GM23248 (cell line): ENCODE measurements at regions not wholly inside any gene's neighbourhood (a gene's known extent, or its start where the extent isn't known, plus 50 kb on each side); places are given as distances from the start of the nearest gene placed in this dataset.

Source experiments
- DNase-seq: peaks from one replicate; pipeline ENCODE4 v3.0.0-alpha.2; 2015
- H2AFZ ChIP-seq: fragments of 200-600 bp; sonication (generic); 2 replicates; pipeline ENCODE4 v1.6.1; 2016; ENCODE audit warnings: antibody characterized with exemption
- H3F3A ChIP-seq: fragments of 200-600 bp; sonication (generic); 2 replicates; pipeline ENCODE4 v1.6.1; 2016; ENCODE audit warnings: mild to moderate bottlenecking, antibody characterized with exemption, mixed run types; ENCODE audit not compliant: insufficient read depth
- H3K27ac ChIP-seq: fragments of 200-600 bp; sonication (generic); 2 replicates; pipeline ENCODE4 v1.5.1; 2016; ENCODE audit warnings: mild to moderate bottlenecking
- H3K27me3 ChIP-seq: fragments of 200-600 bp; sonication (generic); replicated peaks from 2 replicates; pipeline ENCODE4 v1.6.1; 2016; ENCODE audit warnings: mild to moderate bottlenecking; ENCODE audit not compliant: insufficient read depth
- H3K36me3 ChIP-seq: fragments of 200-600 bp; sonication (generic); 2 replicates; pipeline ENCODE4 v1.6.1; 2016; ENCODE audit warnings: low read depth, mild to moderate bottlenecking
- H3K4me1 ChIP-seq: fragments of 200-600 bp; sonication (generic); 2 replicates; pipeline ENCODE4 v1.6.1; 2016; ENCODE audit warnings: mild to moderate bottlenecking; ENCODE audit not compliant: insufficient read depth
- H3K4me2 ChIP-seq: fragments of 200-600 bp; sonication (generic); one replicate; pipeline ENCODE4 v1.6.1; 2016; ENCODE audit warnings: mild to moderate bottlenecking; ENCODE audit not compliant: unreplicated experiment
- H3K4me3 ChIP-seq: fragments of 200-600 bp; sonication (generic); 2 replicates; pipeline ENCODE4 v1.5.1; 2016; ENCODE audit warnings: mild to moderate bottlenecking
- H3K79me2 ChIP-seq: fragments of 200-600 bp; sonication (generic); 2 replicates; pipeline ENCODE4 v1.6.1; 2016; ENCODE audit warnings: mild to moderate bottlenecking; ENCODE audit not compliant: insufficient read depth
- H3K9ac ChIP-seq: fragments of 200-600 bp; sonication (generic); 2 replicates; pipeline ENCODE4 v1.6.1; 2016; ENCODE audit warnings: mild to moderate bottlenecking
- H3K9me2 ChIP-seq: fragments of 200-600 bp; sonication (generic); 2 replicates; pipeline ENCODE4 v1.6.1; 2016; ENCODE audit warnings: mixed run types, mild to moderate bottlenecking, moderate library complexity; ENCODE audit not compliant: insufficient read depth
- H3K9me3 ChIP-seq: fragments of 200-600 bp; sonication (generic); one replicate; pipeline ENCODE4 v1.6.1; 2017; ENCODE audit warnings: low read depth
- H4K20me1 ChIP-seq: fragments of 200-600 bp; sonication (generic); 2 replicates; pipeline ENCODE4 v1.6.0; 2016; ENCODE audit not compliant: insufficient read depth
- EZH2 ChIP-seq: fragments of 200-600 bp; sonication (generic); IDR thresholded peaks from 2 replicates; pipeline ENCODE4 v1.6.1; 2018; ENCODE audit warnings: antibody characterized with exemption, mild to moderate bottlenecking; ENCODE audit not compliant: insufficient read depth, poor library complexity, severe bottlenecking
- EZH2phosphoT487 ChIP-seq: fragments of 200-600 bp; sonication (generic); IDR thresholded peaks from 2 replicates; pipeline ENCODE4 v1.6.1; 2018; ENCODE audit warnings: antibody characterized with exemption, moderate library complexity, mild to moderate bottlenecking, low read depth; ENCODE audit not compliant: insufficient read depth
- WGBS, 2 experiments: methylation state at CpG; one replicate each; pipeline ENCODE4 v1.1.6; 2015 to 2017; ENCODE audit warnings: low lambda C conversion rate in 2 of 2, low coverage in 1 of 2; ENCODE audit errors: missing lambda C conversion rate in 2 of 2; 5-methylcytosine and 5-hydroxymethylcytosine counted together
- in situ Hi-C: fragments of 300-500 bp; cut with MboI; formaldehyde crosslinking; loops from 2 replicates; pipeline ENCODE4 v1.15.0; 2020

DNA sequence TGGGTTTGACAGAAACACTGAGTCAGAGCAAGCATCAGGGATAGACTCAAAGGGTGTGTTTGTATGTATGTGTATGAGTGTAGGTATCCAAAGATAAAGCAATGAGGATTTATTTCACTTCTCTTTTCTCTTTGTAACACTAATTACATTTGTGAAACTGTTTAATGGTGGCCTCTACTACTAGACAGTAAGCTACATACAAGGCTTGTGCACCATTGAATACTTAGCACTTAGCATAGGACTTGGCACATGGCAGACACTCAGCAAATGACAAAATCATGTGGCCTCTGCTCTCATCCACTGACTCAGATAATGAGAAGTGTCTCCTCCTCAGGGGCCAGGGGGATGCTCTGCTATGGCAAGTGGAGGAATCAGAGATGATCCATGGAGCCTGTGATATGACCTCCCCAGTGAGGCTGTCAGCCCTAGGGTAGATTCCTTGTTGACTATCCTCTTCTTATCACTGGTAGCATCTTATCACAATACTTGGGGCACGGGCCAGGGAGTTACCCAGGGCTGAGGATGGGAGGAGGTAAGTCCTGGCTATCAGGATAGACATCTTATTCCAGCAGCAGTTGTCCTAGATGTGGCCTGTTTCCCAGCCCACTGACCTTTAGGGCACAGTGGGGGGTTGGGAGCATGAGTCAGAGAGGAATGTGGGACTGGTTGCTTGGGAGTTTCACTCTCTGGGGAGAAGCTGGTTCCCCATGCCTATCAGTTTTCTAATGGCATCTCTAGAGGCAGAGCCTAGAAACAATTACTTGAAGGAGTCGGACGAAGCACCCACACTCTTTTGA, 71.2 kb upstream of the HOXC13 start:
- Histone ChIP-seq H3F3A (no peaks in the 10 kb centered on the region), H2AFZ (no peak overlapping the region), H3K79me2 (no peaks in the 10 kb centered on the region), H3K36me3 (no peaks in the 10 kb centered on the region), H3K4me2 (no peak overlapping the region), H3K9me3 (no peaks in the 10 kb centered on the region), H3K9ac (no peak overlapping the region), H3K9me2 (no peaks in the 10 kb centered on the region), H3K4me3 (no peak overlapping the region), H3K4me1 (peaks cover 8% of the 10 kb centered on the region), H3K27ac (no peak overlapping the region), H4K20me1 (no peaks in the 10 kb centered on the region), H3K27me3 (peaks cover 51% of the 10 kb centered on the region)
- TF ChIP-seq EZH2 (no peak), EZH2phosphoT487 (no peak)
- in situ Hi-C loops: no loop called here
- peak; percentile 26 for DNase-seq
- WGBS, 2 experiments: 57 to 60% methylated on average over 3 of the region's 3 CpGs

DNA sequence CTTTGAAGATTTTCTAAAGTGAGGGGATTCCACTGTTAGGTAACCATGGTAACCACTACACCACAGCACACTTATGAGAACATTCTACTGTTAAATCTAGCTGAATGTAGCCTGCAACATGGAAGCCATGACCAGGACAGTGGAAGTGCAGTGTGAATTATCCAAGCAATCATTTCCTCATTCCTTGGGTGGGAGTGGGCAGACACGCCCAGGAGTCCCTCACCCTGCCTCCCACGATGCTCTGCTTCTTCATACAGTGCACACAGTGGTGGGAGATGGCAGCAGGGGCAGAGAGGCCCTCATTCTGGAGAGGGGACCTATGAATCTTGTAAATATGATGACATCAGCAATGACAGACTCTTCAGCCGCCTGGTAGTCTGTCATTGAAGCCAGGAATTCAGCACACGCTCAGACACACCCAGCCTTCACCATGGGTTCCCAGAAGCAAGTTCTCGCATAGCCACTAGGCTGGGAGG, 70.1 kb upstream of the HOXC13 start:
- H3K27me3 ChIP-seq: peaks cover 61% of the 10 kb centered on the region
- peaks cover 8% of the 10 kb centered on the region for H3K4me1 ChIP-seq
- no peaks in the 10 kb centered on the region for H3K36me3 ChIP-seq
- H3K4me3 ChIP-seq: no peak overlapping the region
- no peaks in the 10 kb centered on the region for H3F3A ChIP-seq
- no peaks in the 10 kb centered on the region for H3K79me2 ChIP-seq
- in situ Hi-C loops: no loop called here
- WGBS, 2 experiments: 39 to 44% methylated on average over 5 of the region's 5 CpGs
- H3K9me3 ChIP-seq: no peaks in the 10 kb centered on the region
- H2AFZ ChIP-seq: no peak overlapping the region
- H4K20me1 ChIP-seq: no peaks in the 10 kb centered on the region
- no peaks in the 10 kb centered on the region for H3K9me2 ChIP-seq
- DNase-seq: no peak
- H3K4me2 ChIP-seq: no peak overlapping the region
- TF ChIP-seq EZH2 (no peak), EZH2phosphoT487 (no peak)
- no peak overlapping the region for H3K27ac ChIP-seq
- H3K9ac ChIP-seq: no peak overlapping the region

DNA sequence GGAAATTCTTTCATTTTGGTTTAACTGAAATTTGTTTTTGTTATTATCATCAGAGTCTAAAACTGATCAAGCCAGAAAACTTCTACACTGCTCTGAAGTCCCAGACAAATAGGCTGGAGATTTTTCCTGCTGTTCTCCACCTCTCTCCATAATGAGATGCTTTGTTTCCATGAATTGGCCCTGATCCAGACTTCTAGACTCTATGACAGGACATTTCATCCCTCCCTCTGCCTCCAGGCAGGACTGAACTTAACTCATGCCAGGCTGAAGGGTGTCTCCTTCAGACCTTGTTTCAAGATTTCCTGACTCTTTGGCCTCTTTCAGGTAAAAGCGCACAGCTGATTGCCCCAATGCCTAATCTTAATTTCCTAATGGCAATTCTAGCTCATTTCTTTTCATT, 69.1 kb upstream of the HOXC13 start:
- TF ChIP-seq EZH2 (no peak), EZH2phosphoT487 (no peak)
- Histone ChIP-seq H3K4me1 (peaks cover 8% of the 10 kb centered on the region), H3K79me2 (no peaks in the 10 kb centered on the region), H3K9me3 (no peaks in the 10 kb centered on the region), H3K27me3 (peaks cover 59% of the 10 kb centered on the region), H3K27ac (no peak overlapping the region), H3K9ac (no peak overlapping the region), H3K36me3 (no peaks in the 10 kb centered on the region), H3K4me3 (no peak overlapping the region), H3K9me2 (no peaks in the 10 kb centered on the region), H3F3A (no peaks in the 10 kb centered on the region), H2AFZ (no peak overlapping the region), H4K20me1 (no peaks in the 10 kb centered on the region), H3K4me2 (no peak overlapping the region)
- no peak for DNase-seq
- WGBS, 2 experiments: 93 to 96% methylated on average over 1 of the region's 1 CpG
- in situ Hi-C loops: no loop called here

- H3K79me2 ChIP-seq: no peaks in the 10 kb centered on the region
- no peak for DNase-seq
- H3K4me3 ChIP-seq: no peak overlapping the region
- H3K4me2 ChIP-seq: no peak overlapping the region
- in situ Hi-C loops: no loop called here
- no peaks in the 10 kb centered on the region for H3F3A ChIP-seq
- H3K36me3 ChIP-seq: no peaks in the 10 kb centered on the region
- TF ChIP-seq EZH2phosphoT487 (no peak), EZH2 (no peak)
- H3K9me3 ChIP-seq: no peaks in the 10 kb centered on the region
- no peaks in the 10 kb centered on the region for H3K9me2 ChIP-seq
- H3K27ac ChIP-seq: no peak overlapping the region
- H3K4me1 ChIP-seq: peaks cover 8% of the 10 kb centered on the region
- 62 to 68% methylated on average over 4 of the region's 4 CpGs for WGBS, 2 experiments
- H3K9ac ChIP-seq: no peak overlapping the region
- peaks cover 53% of the 10 kb centered on the region for H3K27me3 ChIP-seq
- no peak overlapping the region for H2AFZ ChIP-seq
- no peaks in the 10 kb centered on the region for H4K20me1 ChIP-seq
Observed at GRCh38 chr12:53870117-53870516, 68.5 kb upstream of the HOXC13 start.
